Sigmoid colon (tissue), 6 donors: ENCODE measurements at regions not wholly inside any gene's neighbourhood (a gene's known extent, or its start where the extent isn't known, plus 50 kb on each side); places are given as distances from the start of the nearest gene placed in this dataset.
A peak's percentile ranks its signal among the peaks of the same experiment; 100 is the strongest.

ENCODE experiments used
- DNase-seq: peaks from one replicate; pipeline ENCODE4 v3.0.0-alpha.2; 2019
- H3K27ac ChIP-seq, 4 donors: fragments of 200-600 bp; sonication (generic); one replicate each; pipeline ENCODE4 v1.5.1; 2016 to 2019; ENCODE audit warnings: mild to moderate bottlenecking in 1 of 4
- H3K27me3 ChIP-seq, 3 donors: fragments of 200-600 bp; sonication (generic); one replicate each; pipeline ENCODE4 v1.5.1; 2019; ENCODE audit warnings: mild to moderate bottlenecking in 1 of 3
- H3K36me3 ChIP-seq, 4 donors: fragments of 200-600 bp; sonication (generic); one replicate each; pipeline ENCODE4 v1.5.1; 2016 to 2019
- H3K4me1 ChIP-seq, 4 donors: fragments of 200-600 bp; sonication (generic); one replicate each; pipeline ENCODE4 v1.5.1; 2017 to 2019
- H3K4me3 ChIP-seq, 4 donors: fragments of 200-600 bp; sonication (generic); one replicate each; pipeline ENCODE4 v1.5.1; 2017 to 2019; ENCODE audit warnings: mild to moderate bottlenecking in 2 of 4, moderate library complexity in 1 of 4
- H3K9me3 ChIP-seq, 4 donors: fragments of 200-600 bp in 3 of 4; sonication (generic) in 3 of 4; one replicate each; pipeline versions ENCODE4 v1.5.1 to v1.6.1; 2013 to 2019
- EP300 ChIP-seq, 4 donors: sonication (generic); formaldehyde crosslinking; IDR thresholded peaks; one replicate each; pipeline ENCODE4 v1.6.1; 2017; ENCODE audit warnings: antibody characterized with exemption in 4 of 4
- POLR2A ChIP-seq, 2 donors: fragments of 450-650 bp; IDR thresholded peaks; one replicate each; pipeline ENCODE4 v1.6.1; 2016; ENCODE audit warnings: antibody characterized with exemption in 2 of 2, mild to moderate bottlenecking in 2 of 2, moderate library complexity in 2 of 2
- POLR2AphosphoS5 ChIP-seq, 4 donors: sonication (generic); formaldehyde crosslinking; IDR thresholded peaks; one replicate each; pipeline ENCODE4 v1.6.1; 2017; ENCODE audit warnings: antibody characterized with exemption in 4 of 4
- WGBS, 2 donors: extraction: QIAGEN DNeasy Blood & Tissue Kit; methylation state at CpG; one replicate each; pipeline ENCODE4 v1.1.7; 2013; 5-methylcytosine and 5-hydroxymethylcytosine counted together
- intact Hi-C: fragments of 100-400 bp; cut with DNase I; formaldehyde crosslinking; loops from one replicate; pipeline ENCODE4 v1.15.1; 2023
- TF ChIP-seq, protein P1 (sequence below), 4 experiments: fragments of 450-650 bp in 3 of 4; fragments of 200-600 bp in 1 of 4; IDR thresholded peaks; one replicate each; pipeline ENCODE4 v1.5.1; 2016 to 2019; ENCODE audit warnings: antibody characterized with exemption in 4 of 4, mild to moderate bottlenecking in 3 of 4, moderate library complexity in 2 of 4
- donor health status: healthy with polysubstance abuse.
- donor health status: healthy.

DNA sequence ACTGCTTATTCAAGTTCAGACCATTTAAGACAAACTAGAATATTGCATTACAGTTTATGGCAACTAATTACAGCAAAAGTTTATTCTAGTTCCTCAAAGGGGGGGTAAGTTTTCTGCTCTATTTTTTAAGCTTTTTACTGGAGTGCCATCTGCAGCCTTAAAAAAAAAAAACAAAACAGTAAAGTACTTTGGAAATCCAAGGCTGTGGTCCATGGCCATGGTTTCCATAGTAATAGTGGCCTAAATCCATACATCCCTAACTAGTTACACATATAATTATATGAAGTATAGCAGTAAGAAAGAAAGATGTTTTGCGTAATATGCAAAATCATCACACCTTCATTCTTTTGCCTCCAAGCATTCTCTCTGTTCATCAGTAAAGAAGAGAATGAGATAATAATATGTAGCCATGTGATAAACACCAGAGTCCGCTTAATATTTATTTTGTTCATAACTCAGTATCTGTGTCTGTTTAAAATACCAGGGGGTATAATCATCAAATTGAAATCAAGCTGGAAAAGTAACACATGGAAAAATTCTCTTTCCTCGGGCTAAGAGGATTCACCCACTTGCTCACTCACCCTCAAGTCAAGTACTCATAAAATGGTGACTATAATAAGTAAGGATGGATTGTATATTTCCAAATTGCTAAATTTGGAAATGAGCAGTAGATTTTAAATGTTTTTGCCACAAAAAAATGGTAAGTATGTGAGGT lies 301.1 kb upstream of the RND3 start:
- Histone ChIP-seq H3K36me3 (no peaks in the 10 kb centered on the region), H3K4me1 (peaks cover 0 to 13% (median 5%) of the 10 kb centered on the region in 4 donors), H3K27ac (peak overlapping the region in 1 of 4 donors; percentile 3), H3K9me3 (peaks cover 0 to 10% (median 2%) of the 10 kb centered on the region in 4 donors), H3K4me3 (no peak overlapping the region), H3K27me3 (no peaks in the 10 kb centered on the region)
- TF ChIP-seq POLR2AphosphoS5 (IDR thresholded peaks at IDR 0.05) (no peak), EP300 (IDR thresholded peaks at IDR 0.05) (no peak), POLR2A (IDR thresholded peaks at IDR 0.05) (no peak)
- TF ChIP-seq, protein P1, sequence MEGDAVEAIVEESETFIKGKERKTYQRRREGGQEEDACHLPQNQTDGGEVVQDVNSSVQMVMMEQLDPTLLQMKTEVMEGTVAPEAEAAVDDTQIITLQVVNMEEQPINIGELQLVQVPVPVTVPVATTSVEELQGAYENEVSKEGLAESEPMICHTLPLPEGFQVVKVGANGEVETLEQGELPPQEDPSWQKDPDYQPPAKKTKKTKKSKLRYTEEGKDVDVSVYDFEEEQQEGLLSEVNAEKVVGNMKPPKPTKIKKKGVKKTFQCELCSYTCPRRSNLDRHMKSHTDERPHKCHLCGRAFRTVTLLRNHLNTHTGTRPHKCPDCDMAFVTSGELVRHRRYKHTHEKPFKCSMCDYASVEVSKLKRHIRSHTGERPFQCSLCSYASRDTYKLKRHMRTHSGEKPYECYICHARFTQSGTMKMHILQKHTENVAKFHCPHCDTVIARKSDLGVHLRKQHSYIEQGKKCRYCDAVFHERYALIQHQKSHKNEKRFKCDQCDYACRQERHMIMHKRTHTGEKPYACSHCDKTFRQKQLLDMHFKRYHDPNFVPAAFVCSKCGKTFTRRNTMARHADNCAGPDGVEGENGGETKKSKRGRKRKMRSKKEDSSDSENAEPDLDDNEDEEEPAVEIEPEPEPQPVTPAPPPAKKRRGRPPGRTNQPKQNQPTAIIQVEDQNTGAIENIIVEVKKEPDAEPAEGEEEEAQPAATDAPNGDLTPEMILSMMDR (IDR thresholded peaks at IDR 0.05): no peak
- intact Hi-C loops: no loop called here
- WGBS, 2 donors: 84 to 91% methylated on average over 3 of the region's 3 CpGs
- no peak for DNase-seq

DNA sequence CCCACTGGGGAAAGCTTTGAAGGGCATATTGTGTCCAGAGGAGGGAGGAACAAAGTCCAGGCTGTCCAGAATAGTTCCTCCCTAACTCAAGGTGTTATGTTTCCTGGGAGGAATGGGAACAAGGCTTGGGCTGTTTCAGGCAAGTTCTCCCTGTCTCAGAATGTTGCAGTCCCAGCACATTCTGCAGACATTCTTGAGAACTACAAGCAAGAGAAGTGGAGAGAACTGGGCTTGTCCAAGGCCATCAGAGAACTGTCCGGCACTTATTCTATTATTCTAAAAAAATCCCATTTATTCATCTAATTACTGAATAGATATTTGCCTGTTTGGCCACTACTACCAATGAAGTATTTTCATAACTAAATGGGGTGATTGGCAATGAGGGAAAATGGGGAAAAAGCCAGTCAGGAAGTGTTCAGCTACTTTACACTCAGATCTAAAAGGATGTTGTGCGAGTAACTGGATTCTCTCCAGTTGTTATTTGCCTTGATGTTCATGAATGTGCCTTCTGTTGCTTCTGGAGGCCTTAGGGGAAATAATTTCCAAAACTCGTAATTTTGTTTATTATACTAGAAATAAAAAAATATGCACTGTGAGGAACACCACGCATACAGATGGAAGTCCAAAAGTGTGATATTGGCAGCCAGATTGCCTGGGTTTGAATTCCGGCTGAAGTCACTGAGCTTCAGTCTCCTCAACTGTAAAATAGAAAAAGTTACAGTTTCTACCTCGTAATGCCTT lies 300.1 kb upstream of the RND3 start:
- Histone ChIP-seq H3K4me1 (peaks cover 0 to 13% (median 5%) of the 10 kb centered on the region in 4 donors), H3K4me3 (no peak overlapping the region), H3K36me3 (no peaks in the 10 kb centered on the region), H3K27ac (no peak overlapping the region), H3K9me3 (peaks cover 0 to 10% (median 2%) of the 10 kb centered on the region in 4 donors), H3K27me3 (no peaks in the 10 kb centered on the region)
- TF ChIP-seq EP300 (IDR thresholded peaks at IDR 0.05): no peak
- intact Hi-C loops: no loop called here
- WGBS, 2 donors: 70 to 74% methylated on average over 6 of the region's 6 CpGs
- DNase-seq: no peak

GRCh38 chr2:150784389-150784788 lies 296.9 kb upstream of the RND3 start:
- H3K27me3 ChIP-seq: no peaks in the 10 kb centered on the region
- H3K4me3 ChIP-seq: no peak overlapping the region
- H3K4me1 ChIP-seq: peaks cover 0 to 13% (median 5%) of the 10 kb centered on the region in 4 donors
- no peaks in the 10 kb centered on the region for H3K36me3 ChIP-seq
- no peak overlapping the region for H3K27ac ChIP-seq
- WGBS, 2 donors: 58 to 77% methylated on average over 3 of the region's 3 CpGs
- H3K9me3 ChIP-seq: no peaks in the 10 kb centered on the region
- no peak for DNase-seq
- intact Hi-C loops: no loop called here
- TF ChIP-seq POLR2A (IDR thresholded peaks at IDR 0.05) (no peak), POLR2AphosphoS5 (IDR thresholded peaks at IDR 0.05) (no peak), EP300 (IDR thresholded peaks at IDR 0.05) (no peak)
- TF ChIP-seq, protein P1 (IDR thresholded peaks at IDR 0.05): no peak

DNA sequence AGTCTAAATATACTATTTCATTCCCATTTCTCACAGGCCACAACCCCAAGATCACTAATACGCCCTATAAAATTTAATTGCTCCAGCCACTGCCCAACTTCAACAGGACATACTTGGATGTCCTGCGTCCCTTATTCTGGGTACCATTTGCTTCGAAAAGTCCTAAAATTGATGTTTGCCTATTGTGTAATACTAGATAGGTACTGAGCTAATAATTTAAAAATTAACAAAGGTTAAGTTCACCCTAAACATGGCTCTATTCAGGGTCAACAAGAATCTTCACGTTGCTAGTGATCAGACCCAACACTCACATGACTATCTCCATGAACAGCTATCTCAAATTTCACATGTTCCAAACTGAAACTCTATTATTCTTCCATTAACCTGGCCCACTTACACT lies 296.4 kb upstream of the RND3 start:
- H3K9me3 ChIP-seq: no peaks in the 10 kb centered on the region
- H3K4me1 ChIP-seq: peaks cover 0 to 9% (median 2%) of the 10 kb centered on the region in 4 donors
- H3K27ac ChIP-seq: no peak overlapping the region
- TF ChIP-seq POLR2AphosphoS5 (IDR thresholded peaks at IDR 0.05): no peak
- no peak for TF ChIP-seq POLR2A (IDR thresholded peaks at IDR 0.05)
- TF ChIP-seq EP300 (IDR thresholded peaks at IDR 0.05): no peak
- 63 to 81% methylated on average over 4 of the region's 4 CpGs for WGBS, 2 donors
- intact Hi-C loops: no loop called here
- no peaks in the 10 kb centered on the region for H3K27me3 ChIP-seq
- H3K4me3 ChIP-seq: no peak overlapping the region
- H3K36me3 ChIP-seq: no peaks in the 10 kb centered on the region
- no peak for DNase-seq

DNA sequence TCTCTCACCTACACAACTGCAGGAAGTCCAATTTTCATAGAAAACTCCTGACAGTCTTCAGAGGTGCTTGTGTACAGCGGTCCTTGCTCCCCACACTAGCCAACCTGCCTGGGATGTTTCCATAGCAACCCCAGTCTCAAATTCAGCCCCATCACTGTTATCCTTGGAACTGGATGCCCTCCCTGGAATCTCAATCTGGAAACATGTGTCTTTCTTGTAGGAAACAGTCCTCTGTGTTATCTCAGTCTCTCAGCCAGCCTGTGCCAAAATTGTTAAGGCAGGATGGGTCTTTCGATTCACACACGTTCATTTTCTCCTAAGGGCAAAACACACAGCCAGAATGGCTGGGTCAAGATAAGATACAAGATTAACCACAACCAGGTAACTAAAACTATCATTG lies 295.5 kb upstream of the RND3 start:
- Histone ChIP-seq H3K9me3 (no peaks in the 10 kb centered on the region), H3K27ac (no peak overlapping the region), H3K4me3 (no peak overlapping the region), H3K4me1 (no peaks in the 10 kb centered on the region), H3K36me3 (no peaks in the 10 kb centered on the region), H3K27me3 (no peaks in the 10 kb centered on the region)
- TF ChIP-seq POLR2AphosphoS5 (IDR thresholded peaks at IDR 0.05): no peak
- TF ChIP-seq, protein P1 (IDR thresholded peaks at IDR 0.05): no peak
- TF ChIP-seq EP300 (IDR thresholded peaks at IDR 0.05): no peak
- TF ChIP-seq POLR2A (IDR thresholded peaks at IDR 0.05): no peak
- 84 to 89% methylated on average over 3 of the region's 3 CpGs for WGBS, 2 donors
- intact Hi-C loops: no loop called here
- DNase-seq: no peak
